ENCODE measurements at regions not wholly inside any gene's neighbourhood (a gene's known extent, or its start where the extent isn't known, plus 50 kb on each side); places are given as distances from the start of the nearest gene placed in this dataset.

- H3K4me3 ChIP-seq (ENCODE audit: low read length): peak overlapping the region; percentile 38
- TF ChIP-seq REST (IDR thresholded peaks at IDR 0.05; ENCODE audit: borderline replicate concordance) (no peak), TAF1 (IDR thresholded peaks at IDR 0.05; ENCODE audit: low read depth) (no peak), SMC3 (conservative IDR thresholded peaks at IDR 0.05; ENCODE audit: poor library complexity) (peak; percentile 30), CTCF (IDR thresholded peaks at IDR 0.05; ENCODE audit: poor library complexity, severe bottlenecking) (no peak), EP300 (conservative IDR thresholded peaks at IDR 0.05; ENCODE audit: poor library complexity, severe bottlenecking) (no peak), EZH2 (IDR thresholded peaks at IDR 0.05; ENCODE audit: borderline replicate concordance, insufficient read depth, low read length, poor library complexity, severe bottlenecking) (no peak), MXI1 (conservative IDR thresholded peaks at IDR 0.05; ENCODE audit: poor library complexity, severe bottlenecking) (no peak), POLR2AphosphoS5 (IDR thresholded peaks at IDR 0.05) (no peak), RAD21 (conservative IDR thresholded peaks at IDR 0.05) (peak; percentile 17)
- no peaks in the 10 kb centered on the region for H3K36me3 ChIP-seq (ENCODE audit: insufficient read depth, low read length)
- no peaks in the 10 kb centered on the region for H3K79me2 ChIP-seq (replicated peaks; ENCODE audit: insufficient read depth, low read length)
- no peaks in the 10 kb centered on the region for H4K20me1 ChIP-seq (ENCODE audit: insufficient read depth)
- peak overlapping the region; percentile 69 for H3K27ac ChIP-seq (ENCODE audit: low read length)
- H3K27me3 ChIP-seq (ENCODE audit: insufficient read depth, low read depth, low read length): no peaks in the 10 kb centered on the region
- peaks cover 8% of the 10 kb centered on the region for H3F3A ChIP-seq (ENCODE audit: insufficient read depth, low read length, poor library complexity, severe bottlenecking)
- peak overlapping the region; percentile 23 for H3K9ac ChIP-seq (ENCODE audit: low read length)
- H3K9me3 ChIP-seq (ENCODE audit: low read length): no peaks in the 10 kb centered on the region
- no peaks in the 10 kb centered on the region for H3K9me2 ChIP-seq (ENCODE audit: insufficient read depth, low read length)
- H3K4me2 ChIP-seq (ENCODE audit: low read length): peak overlapping the region; percentile 6
- no peak overlapping the region for H2AFZ ChIP-seq (ENCODE audit: low read depth, low read length)
Measured at GRCh38 chr1:208747979-208748378, 503.8 kb upstream of the PLXNA2 start.

- Histone ChIP-seq H3K36me3 (ENCODE audit: insufficient read depth, low read length) (no peaks in the 10 kb centered on the region), H3K79me2 (replicated peaks; ENCODE audit: insufficient read depth, low read length) (no peaks in the 10 kb centered on the region), H3K9ac (ENCODE audit: low read length) (peak overlapping the region; percentile 23), H3K4me2 (ENCODE audit: low read length) (peak overlapping the region; percentile 6), H3K9me2 (ENCODE audit: insufficient read depth, low read length) (no peaks in the 10 kb centered on the region), H3F3A (ENCODE audit: insufficient read depth, low read length, poor library complexity, severe bottlenecking) (peaks cover 8% of the 10 kb centered on the region), H2AFZ (ENCODE audit: low read depth, low read length) (no peak overlapping the region), H3K27ac (ENCODE audit: low read length) (peak overlapping the region; percentile 69), H4K20me1 (ENCODE audit: insufficient read depth) (no peaks in the 10 kb centered on the region), H3K4me3 (ENCODE audit: low read length) (peak overlapping the region; percentile 38), H3K27me3 (ENCODE audit: insufficient read depth, low read depth, low read length) (no peaks in the 10 kb centered on the region), H3K9me3 (ENCODE audit: low read length) (no peaks in the 10 kb centered on the region)
- TF ChIP-seq EZH2 (IDR thresholded peaks at IDR 0.05; ENCODE audit: borderline replicate concordance, insufficient read depth, low read length, poor library complexity, severe bottlenecking): no peak
- TF ChIP-seq CTCF (IDR thresholded peaks at IDR 0.05; ENCODE audit: poor library complexity, severe bottlenecking): no peak
- no peak for TF ChIP-seq SMC3 (conservative IDR thresholded peaks at IDR 0.05; ENCODE audit: poor library complexity)
- no peak for TF ChIP-seq EP300 (conservative IDR thresholded peaks at IDR 0.05; ENCODE audit: poor library complexity, severe bottlenecking)
- TF ChIP-seq REST (IDR thresholded peaks at IDR 0.05; ENCODE audit: borderline replicate concordance): no peak
- no peak for TF ChIP-seq RAD21 (conservative IDR thresholded peaks at IDR 0.05)
- TF ChIP-seq TAF1 (IDR thresholded peaks at IDR 0.05; ENCODE audit: low read depth): no peak
- no peak for TF ChIP-seq MXI1 (conservative IDR thresholded peaks at IDR 0.05; ENCODE audit: poor library complexity, severe bottlenecking)
- no peak for TF ChIP-seq POLR2AphosphoS5 (IDR thresholded peaks at IDR 0.05)
Measured at GRCh38 chr1:208748387-208749165, 504.4 kb upstream of the PLXNA2 start.
